ENCODE measurements at regions not wholly inside any gene's neighbourhood (a gene's known extent, or its start where the extent isn't known, plus 50 kb on each side); places are given as distances from the start of the nearest gene placed in this dataset.
"Not testable (repeated sequence)": the region's sequence is repeated elsewhere in the genome, so short reads cannot be mapped to it uniquely, and the experiment has no call there.

- no peak overlapping the region for H3K4me3 ChIP-seq (ENCODE audit: low read depth, low read length)
- DNase-seq (ENCODE audit: low read depth) = no peak
- TF ChIP-seq, protein P1, sequence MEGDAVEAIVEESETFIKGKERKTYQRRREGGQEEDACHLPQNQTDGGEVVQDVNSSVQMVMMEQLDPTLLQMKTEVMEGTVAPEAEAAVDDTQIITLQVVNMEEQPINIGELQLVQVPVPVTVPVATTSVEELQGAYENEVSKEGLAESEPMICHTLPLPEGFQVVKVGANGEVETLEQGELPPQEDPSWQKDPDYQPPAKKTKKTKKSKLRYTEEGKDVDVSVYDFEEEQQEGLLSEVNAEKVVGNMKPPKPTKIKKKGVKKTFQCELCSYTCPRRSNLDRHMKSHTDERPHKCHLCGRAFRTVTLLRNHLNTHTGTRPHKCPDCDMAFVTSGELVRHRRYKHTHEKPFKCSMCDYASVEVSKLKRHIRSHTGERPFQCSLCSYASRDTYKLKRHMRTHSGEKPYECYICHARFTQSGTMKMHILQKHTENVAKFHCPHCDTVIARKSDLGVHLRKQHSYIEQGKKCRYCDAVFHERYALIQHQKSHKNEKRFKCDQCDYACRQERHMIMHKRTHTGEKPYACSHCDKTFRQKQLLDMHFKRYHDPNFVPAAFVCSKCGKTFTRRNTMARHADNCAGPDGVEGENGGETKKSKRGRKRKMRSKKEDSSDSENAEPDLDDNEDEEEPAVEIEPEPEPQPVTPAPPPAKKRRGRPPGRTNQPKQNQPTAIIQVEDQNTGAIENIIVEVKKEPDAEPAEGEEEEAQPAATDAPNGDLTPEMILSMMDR (IDR thresholded peaks at IDR 0.05; ENCODE audit: control insufficient read depth, extremely low read depth, insufficient read depth) = no peak
Observed at GRCh38 chr4:103499094-103499493, 220.7 kb downstream of the TACR3 start.

DNA sequence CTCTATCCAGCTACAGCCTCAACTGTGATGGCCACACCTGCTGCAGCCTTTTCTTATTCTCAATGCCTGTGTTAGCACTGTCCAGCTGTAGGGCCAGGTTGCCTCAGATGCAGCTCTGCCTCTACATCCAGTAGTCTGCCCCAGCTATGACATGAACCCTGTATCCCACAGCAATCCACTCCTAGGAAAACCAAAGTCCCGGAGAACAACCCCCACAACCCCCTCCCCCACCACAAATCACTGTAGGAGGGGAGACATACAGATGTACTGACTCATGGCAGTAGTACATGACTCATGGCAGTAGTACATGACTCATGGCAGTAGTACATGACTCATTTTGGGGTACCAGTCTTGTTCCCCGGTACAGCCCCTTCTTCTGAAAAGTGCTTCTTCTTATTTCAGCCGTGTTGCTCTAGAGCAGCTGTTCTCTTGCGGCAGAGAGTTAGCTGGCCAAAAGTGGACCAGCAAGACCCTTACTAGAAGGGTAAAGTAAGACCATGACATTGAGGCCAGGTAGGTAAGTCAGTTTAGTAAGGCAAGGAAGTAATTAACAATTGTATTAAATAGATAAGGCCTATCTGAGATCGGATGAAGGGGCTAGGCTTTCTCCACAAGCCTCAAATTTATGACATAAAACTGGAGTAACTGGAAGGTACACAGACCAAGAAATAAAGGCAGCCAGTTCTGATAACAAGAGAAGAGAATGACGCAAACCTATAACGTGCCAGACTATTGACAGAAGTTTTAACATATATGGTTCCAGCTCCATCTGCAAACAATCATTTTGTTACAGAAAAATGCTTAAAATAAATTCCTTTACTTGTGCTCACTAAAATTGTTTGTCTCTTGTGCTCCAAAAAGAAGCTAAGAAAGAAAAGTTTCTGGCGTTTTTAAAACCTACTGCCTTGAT lies 221.4 kb downstream of the TACR3 start:
- no peak overlapping the region for H3K4me3 ChIP-seq (ENCODE audit: low read depth, low read length)
- TF ChIP-seq, protein P1 (IDR thresholded peaks at IDR 0.05; ENCODE audit: control insufficient read depth, extremely low read depth, insufficient read depth) = no peak
- DNase-seq (ENCODE audit: low read depth) = no peak

DNA sequence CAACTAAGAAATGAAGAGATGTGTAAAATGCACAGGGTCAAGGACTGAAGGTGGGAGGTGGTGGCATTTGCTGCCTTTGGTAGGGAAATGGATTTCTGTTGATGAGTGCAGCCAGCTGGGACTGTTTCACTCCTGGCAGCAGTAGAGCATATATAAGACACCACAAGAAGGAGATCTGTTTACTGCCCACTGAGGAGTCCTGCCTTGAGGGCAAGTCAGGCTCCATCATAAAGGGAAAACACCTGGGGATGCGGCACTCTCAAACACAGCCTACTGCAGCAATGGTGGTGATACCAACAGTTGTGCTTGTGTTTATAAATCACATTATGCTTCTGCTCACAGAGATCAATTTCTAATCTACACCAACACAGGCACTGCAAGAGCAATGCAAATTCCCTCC lies 222.1 kb downstream of the TACR3 start:
- no peak overlapping the region for H3K4me3 ChIP-seq (ENCODE audit: low read depth, low read length)
- TF ChIP-seq, protein P1 (IDR thresholded peaks at IDR 0.05; ENCODE audit: control insufficient read depth, extremely low read depth, insufficient read depth) = no peak
- no peak for DNase-seq (ENCODE audit: low read depth)

DNA sequence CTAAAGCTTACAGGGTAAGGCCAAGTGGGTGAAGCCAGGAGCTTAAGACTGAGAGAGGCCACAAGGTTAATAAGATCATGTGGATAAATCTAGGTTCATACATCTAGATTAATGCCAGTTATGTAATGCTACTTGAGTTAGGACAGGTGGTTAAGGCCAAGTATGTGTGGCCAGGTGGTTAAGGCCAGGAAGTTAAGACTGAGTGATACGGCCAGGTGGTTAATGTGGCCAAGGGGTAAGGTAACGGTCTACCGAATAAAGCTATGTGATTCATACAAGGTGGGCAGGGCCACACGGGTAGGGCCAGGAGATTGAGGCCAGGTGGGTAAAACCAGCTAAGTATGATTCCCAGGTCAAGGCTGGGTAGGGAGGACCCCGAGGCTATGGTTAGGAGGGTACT lies 223.0 kb downstream of the TACR3 start:
- no peak for DNase-seq (ENCODE audit: low read depth)
- TF ChIP-seq, protein P1 (IDR thresholded peaks at IDR 0.05; ENCODE audit: control insufficient read depth, extremely low read depth, insufficient read depth) = no peak
- no peak overlapping the region for H3K4me3 ChIP-seq (ENCODE audit: low read depth, low read length)

- H3K4me3 ChIP-seq (ENCODE audit: low read depth, low read length) = no peak overlapping the region
- no peak for DNase-seq (ENCODE audit: low read depth)
- TF ChIP-seq, protein P1 (IDR thresholded peaks at IDR 0.05; ENCODE audit: control insufficient read depth, extremely low read depth, insufficient read depth) = no peak
Observed at GRCh38 chr4:103493450-103494159, 226.2 kb downstream of the TACR3 start.

DNA sequence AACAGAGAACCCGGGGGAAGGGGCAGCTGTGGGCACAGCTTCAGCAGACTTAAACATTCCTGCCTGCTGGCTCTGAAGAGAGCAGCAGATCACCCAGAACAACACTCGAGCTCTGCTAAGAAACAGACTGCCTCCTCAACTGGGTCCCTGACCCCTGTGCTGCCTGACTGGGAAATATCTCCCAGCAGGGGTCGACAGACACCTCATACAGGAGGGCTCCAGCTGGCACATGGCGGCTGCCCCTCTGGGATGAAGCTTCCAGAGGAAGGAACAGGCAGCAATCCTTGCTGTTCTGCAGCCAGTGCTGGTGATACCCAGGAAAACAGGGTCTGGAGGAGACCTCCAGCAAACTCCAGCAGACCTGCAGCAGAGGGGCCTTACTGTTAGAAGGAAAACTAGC lies 234.5 kb downstream of the TACR3 start:
- H3K4me3 ChIP-seq (ENCODE audit: low read depth, low read length); DNase-seq (ENCODE audit: low read depth): not testable (repeated sequence)

DNA sequence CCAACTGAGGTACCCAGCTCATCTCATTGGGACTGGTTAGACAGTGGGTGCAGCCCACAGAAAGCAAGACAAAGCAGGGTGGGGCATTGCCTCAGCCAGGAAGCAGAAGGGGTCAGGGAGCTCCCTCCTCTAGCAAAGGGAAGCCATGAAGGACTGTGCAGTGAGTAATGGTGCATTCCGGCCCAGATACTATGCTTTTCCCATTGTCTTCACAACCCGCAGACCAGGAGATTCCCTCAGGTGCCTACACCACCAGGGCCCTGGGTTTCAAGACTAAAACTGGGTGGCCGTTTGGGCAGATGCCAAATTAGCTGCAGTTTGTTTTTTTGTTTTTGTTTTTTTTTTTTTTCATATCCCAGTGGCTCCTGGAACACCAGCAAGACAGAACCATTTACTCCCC lies 235.3 kb downstream of the TACR3 start:
- TF ChIP-seq, protein P1 (IDR thresholded peaks at IDR 0.05; ENCODE audit: control insufficient read depth, extremely low read depth, insufficient read depth) = no peak
- H3K4me3 ChIP-seq (ENCODE audit: low read depth, low read length) = no peak overlapping the region
- no peak for DNase-seq (ENCODE audit: low read depth)

Data from LNCaP clone FGC (cell line).